PC-3 (cell line): ENCODE measurements at regions not wholly inside any gene's neighbourhood (a gene's known extent, or its start where the extent isn't known, plus 50 kb on each side); places are given as distances from the start of the nearest gene placed in this dataset.

Experiments
- ATAC-seq: fragments of 200-7000 bp; cut with Tn5 transposase; 2 replicates; pipeline ENCODE4 v1.9.1; 2020; ENCODE audit warnings: mild to moderate bottlenecking, moderate library complexity
- BruUV-seq: library from RNA; stranded (reverse); fragments of 400-500 nt; replicated peaks from 2 replicates; lab custom pipeline; 2021; lab: Mats Ljungman, UMichigan
- CTCF ChIA-PET: fragments of 300-600 bp; sonication (Branson Sonifier 250); formaldehyde crosslinking; loops from one replicate; lab custom pipeline; 2022; ENCODE audit warnings: antibody characterized with exemption; lab: Charles Lee
- POLR2A ChIA-PET: fragments of 300-600 bp; sonication (Branson Sonifier 250); formaldehyde crosslinking; loops from one replicate; lab custom pipeline; 2022; ENCODE audit warnings: antibody characterized with exemption; ENCODE audit not compliant: unreplicated experiment; lab: Charles Lee
- DNase-seq: peaks from one replicate; pipeline ENCODE4 v3.0.0-alpha.2; 2015
- H2AFZ ChIP-seq: fragments of 300-600 bp; sonication (generic); 2 replicates; pipeline ENCODE4 v1.6.0; 2016; ENCODE audit warnings: antibody characterized with exemption, low read length
- H3F3A ChIP-seq: fragments of 300-600 bp; sonication (generic); one replicate; pipeline ENCODE4 v1.6.0; 2017; ENCODE audit warnings: antibody characterized with exemption, low read length, control low read depth, mild to moderate bottlenecking; ENCODE audit not compliant: unreplicated experiment
- H3K27ac ChIP-seq: fragments of 300-600 bp; sonication (generic); 2 replicates; pipeline ENCODE4 v1.5.1; 2016; ENCODE audit warnings: mild to moderate bottlenecking, low read length
- H3K27me3 ChIP-seq: fragments of 300-600 bp; sonication (generic); 2 replicates; pipeline ENCODE4 v1.6.1; 2016; ENCODE audit warnings: low read length, mixed read lengths
- H3K36me3 ChIP-seq: fragments of 300-600 bp; sonication (generic); 2 replicates; pipeline ENCODE4 v1.6.1; 2016; ENCODE audit warnings: low read depth, mixed run types, low read length, mixed read lengths
- H3K4me1 ChIP-seq: fragments of 300-600 bp; sonication (generic); 2 replicates; pipeline ENCODE4 v1.5.1; 2016; ENCODE audit warnings: low read length; ENCODE audit not compliant: insufficient read depth
- H3K4me2 ChIP-seq: fragments of 300-600 bp; sonication (generic); 2 replicates; pipeline ENCODE4 v1.6.0; 2016; ENCODE audit warnings: low read length
- H3K4me3 ChIP-seq: fragments of 300-600 bp; sonication (generic); 2 replicates; pipeline ENCODE4 v1.5.1; 2016; ENCODE audit warnings: mild to moderate bottlenecking, low read length, mixed read lengths
- H3K79me2 ChIP-seq: fragments of 300-600 bp; sonication (generic); 2 replicates; pipeline ENCODE4 v1.6.1; 2017; ENCODE audit warnings: low read length, mixed read lengths
- H3K9ac ChIP-seq: fragments of 300-600 bp; sonication (generic); 2 replicates; pipeline ENCODE4 v1.6.0; 2016; ENCODE audit warnings: mild to moderate bottlenecking, low read length
- H3K9me2 ChIP-seq: fragments of 300-600 bp; sonication (generic); replicated peaks from 2 replicates; pipeline ENCODE4 v1.6.1; 2016; ENCODE audit warnings: mixed run types, low read length, mixed read lengths
- H3K9me3 ChIP-seq: fragments of 300-600 bp; sonication (generic); 2 replicates; pipeline ENCODE4 v1.6.1; 2016; ENCODE audit warnings: low read length, mixed read lengths
- H4K20me1 ChIP-seq: fragments of 300-600 bp; sonication (generic); 2 replicates; pipeline ENCODE4 v1.6.1; 2016; ENCODE audit warnings: low read length, mixed read lengths
- EZH2 ChIP-seq: fragments of 300-600 bp; sonication (generic); IDR thresholded peaks from one replicate; pipeline ENCODE4 v1.6.1; 2017; ENCODE audit warnings: antibody characterized with exemption, mild to moderate bottlenecking, low read length; ENCODE audit not compliant: unreplicated experiment
- EZH2phosphoT487 ChIP-seq: fragments of 300-600 bp; sonication (generic); IDR thresholded peaks from 2 replicates; pipeline ENCODE4 v1.6.1; 2018; ENCODE audit warnings: mild to moderate bottlenecking, antibody characterized with exemption, low read length, borderline replicate concordance
- intact Hi-C: fragments of 100-400 bp; cut with micrococcal nuclease; formaldehyde crosslinking; loops from 2 replicates; pipeline ENCODE4 v1.9.0; 2023
- TF ChIP-seq, protein P1 (sequence below): fragments of 300-600 bp; sonication (generic); conservative IDR thresholded peaks from 2 replicates; pipeline ENCODE4 v1.5.1; 2017; ENCODE audit warnings: antibody characterized with exemption, low read depth, mild to moderate bottlenecking, low read length

- Histone ChIP-seq H3K79me2 (no peaks in the 10 kb centered on the region), H3K27me3 (no peaks in the 10 kb centered on the region), H2AFZ (no peak overlapping the region), H3K9ac (no peak overlapping the region), H3K4me3 (no peak overlapping the region), H3K27ac (no peak overlapping the region), H3K4me2 (no peak overlapping the region), H3K9me2 (no peaks in the 10 kb centered on the region), H3F3A (no peaks in the 10 kb centered on the region), H4K20me1 (no peaks in the 10 kb centered on the region), H3K9me3 (peaks cover 5% of the 10 kb centered on the region; the same call in 1 of the 2 replicates), H3K36me3 (no peaks in the 10 kb centered on the region), H3K4me1 (no peaks in the 10 kb centered on the region)
- ATAC-seq, result no peak
- TF ChIP-seq, protein P1, sequence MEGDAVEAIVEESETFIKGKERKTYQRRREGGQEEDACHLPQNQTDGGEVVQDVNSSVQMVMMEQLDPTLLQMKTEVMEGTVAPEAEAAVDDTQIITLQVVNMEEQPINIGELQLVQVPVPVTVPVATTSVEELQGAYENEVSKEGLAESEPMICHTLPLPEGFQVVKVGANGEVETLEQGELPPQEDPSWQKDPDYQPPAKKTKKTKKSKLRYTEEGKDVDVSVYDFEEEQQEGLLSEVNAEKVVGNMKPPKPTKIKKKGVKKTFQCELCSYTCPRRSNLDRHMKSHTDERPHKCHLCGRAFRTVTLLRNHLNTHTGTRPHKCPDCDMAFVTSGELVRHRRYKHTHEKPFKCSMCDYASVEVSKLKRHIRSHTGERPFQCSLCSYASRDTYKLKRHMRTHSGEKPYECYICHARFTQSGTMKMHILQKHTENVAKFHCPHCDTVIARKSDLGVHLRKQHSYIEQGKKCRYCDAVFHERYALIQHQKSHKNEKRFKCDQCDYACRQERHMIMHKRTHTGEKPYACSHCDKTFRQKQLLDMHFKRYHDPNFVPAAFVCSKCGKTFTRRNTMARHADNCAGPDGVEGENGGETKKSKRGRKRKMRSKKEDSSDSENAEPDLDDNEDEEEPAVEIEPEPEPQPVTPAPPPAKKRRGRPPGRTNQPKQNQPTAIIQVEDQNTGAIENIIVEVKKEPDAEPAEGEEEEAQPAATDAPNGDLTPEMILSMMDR, result no peak
- TF ChIP-seq EZH2 (no peak), EZH2phosphoT487 (no peak)
- POLR2A ChIA-PET, result no interaction called here
- DNase-seq, result no peak
- intact Hi-C loops, result no loop called here
- no TSS peak for BruUV-seq
- CTCF ChIA-PET, result no interaction called here
These were observed 836.1 kb downstream of the GALC start for GRCh38 chr14:87156878-87157277.

DNA sequence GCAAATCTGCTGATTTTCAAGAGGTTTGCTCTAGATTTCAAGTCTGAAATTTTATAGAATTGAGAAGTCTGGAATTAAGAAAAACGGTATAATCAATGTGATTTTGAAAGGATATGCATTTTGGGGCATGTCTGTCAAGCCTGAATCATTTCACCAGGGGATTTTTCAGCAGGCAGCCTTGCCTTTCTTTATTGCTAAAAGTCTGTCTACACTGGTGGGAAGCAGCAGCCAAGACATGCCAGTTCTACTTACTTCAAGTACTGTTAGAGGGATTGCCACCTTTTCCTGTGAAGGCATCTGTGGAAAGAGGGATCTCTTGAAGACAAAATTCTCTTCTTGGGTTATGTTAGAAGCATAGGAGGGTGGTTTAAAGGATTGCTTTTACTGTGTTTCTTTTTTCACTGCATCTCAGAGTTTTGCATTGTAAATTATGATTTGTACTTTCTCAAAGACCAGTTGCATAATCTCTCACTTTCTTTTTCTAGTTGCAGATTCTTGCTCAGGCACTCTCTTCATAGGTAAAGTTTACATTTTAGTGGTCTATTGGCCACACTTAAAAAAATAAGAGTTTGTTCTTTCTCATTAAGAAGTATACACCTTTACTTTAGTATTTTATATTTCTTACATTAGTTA lies 837.0 kb downstream of the GALC start:
- Histone ChIP-seq H3K79me2 (no peaks in the 10 kb centered on the region), H3K9ac (no peak overlapping the region), H3K9me3 (peaks cover 5% of the 10 kb centered on the region; the same call in 1 of the 2 replicates), H3K4me1 (no peaks in the 10 kb centered on the region), H3F3A (no peaks in the 10 kb centered on the region), H2AFZ (no peak overlapping the region), H4K20me1 (no peaks in the 10 kb centered on the region), H3K27me3 (no peaks in the 10 kb centered on the region), H3K9me2 (no peaks in the 10 kb centered on the region), H3K36me3 (no peaks in the 10 kb centered on the region), H3K27ac (no peak overlapping the region), H3K4me3 (no peak overlapping the region), H3K4me2 (no peak overlapping the region)
- ChIA-PET POLR2A (no interaction called here), CTCF (no interaction called here)
- BruUV-seq, result no TSS peak
- TF ChIP-seq EZH2phosphoT487 (no peak), EZH2 (no peak)
- TF ChIP-seq, protein P1, result no peak
- intact Hi-C loops, result no loop called here
- DNase-seq (no peak), ATAC-seq (no peak)

GRCh38 chr14:87153901-87154300 lies 839.1 kb downstream of the GALC start:
- BruUV-seq, result no TSS peak
- H4K20me1 ChIP-seq, result no peaks in the 10 kb centered on the region
- H3K9me3 ChIP-seq, result peaks cover 5% of the 10 kb centered on the region; the same call in 1 of the 2 replicates
- CTCF ChIA-PET, result no interaction called here
- no peak overlapping the region for H2AFZ ChIP-seq
- no peak for ATAC-seq
- intact Hi-C loops, result no loop called here
- no peak for DNase-seq
- H3K4me1 ChIP-seq, result no peaks in the 10 kb centered on the region
- H3F3A ChIP-seq, result no peaks in the 10 kb centered on the region
- TF ChIP-seq, protein P1, result no peak
- TF ChIP-seq EZH2phosphoT487 (no peak), EZH2 (no peak)
- H3K9ac ChIP-seq, result no peak overlapping the region
- H3K4me2 ChIP-seq, result no peak overlapping the region
- POLR2A ChIA-PET, result no interaction called here
- H3K79me2 ChIP-seq, result no peaks in the 10 kb centered on the region
- H3K36me3 ChIP-seq, result no peaks in the 10 kb centered on the region
- H3K9me2 ChIP-seq, result no peaks in the 10 kb centered on the region
- H3K27ac ChIP-seq, result no peak overlapping the region
- no peaks in the 10 kb centered on the region for H3K27me3 ChIP-seq
- no peak overlapping the region for H3K4me3 ChIP-seq
